CD14-positive monocyte (primary cell): ENCODE measurements at regions not wholly inside any gene's neighbourhood (a gene's known extent, or its start where the extent isn't known, plus 50 kb on each side); places are given as distances from the start of the nearest gene placed in this dataset.
A peak's percentile ranks its signal among the peaks of the same experiment; 100 is the strongest.

ENCODE experiments used
- DNase-seq, 3 donors: peaks; one replicate each; pipeline ENCODE4 v3.0.0-alpha.2; 2011 to 2022
- H2AFZ ChIP-seq: 2 replicates; pipeline ENCODE4 v1.6.0; 2012; ENCODE audit warnings: mild to moderate bottlenecking, low read depth, low read length, inconsistent platforms; ENCODE audit not compliant: insufficient read depth, poor library complexity, severe bottlenecking
- H3K27ac ChIP-seq, 2 donors: 1 replicate in 1 of 2; 2 replicates in 1 of 2; pipeline ENCODE4 v1.5.1; 2012 to 2013; ENCODE audit warnings: low read length in 2 of 2, control low read depth in 1 of 2, inconsistent platforms in 1 of 2, low read depth in 1 of 2, mild to moderate bottlenecking in 1 of 2
- H3K27me3 ChIP-seq, 2 donors: one replicate each; pipeline versions ENCODE4 v1.6.0 to v1.6.1; 2011 to 2013; ENCODE audit warnings: low read length in 2 of 2; ENCODE audit not compliant: control insufficient read depth in 2 of 2, insufficient read depth in 2 of 2
- H3K36me3 ChIP-seq, 2 donors: replicated peaks in 1 of 2; 1 replicate in 1 of 2; 2 replicates in 1 of 2; pipeline versions ENCODE4 v1.5.1 to v1.6.1; 2012 to 2013; ENCODE audit warnings: low read length in 2 of 2, control low read depth in 1 of 2, inconsistent platforms in 1 of 2, mild to moderate bottlenecking in 1 of 2; ENCODE audit not compliant: insufficient read depth in 2 of 2, control insufficient read depth in 1 of 2
- H3K4me1 ChIP-seq, 2 donors: 1 replicate in 1 of 2; 2 replicates in 1 of 2; pipeline versions ENCODE4 v1.5.1 to v1.6.1; 2012 to 2013; ENCODE audit warnings: low read length in 2 of 2, control low read depth in 1 of 2, inconsistent platforms in 1 of 2, mild to moderate bottlenecking in 1 of 2, moderate library complexity in 1 of 2; ENCODE audit not compliant: insufficient read depth in 2 of 2, control insufficient read depth in 1 of 2
- H3K4me2 ChIP-seq: replicated peaks from 2 replicates; pipeline ENCODE3; 2012; ENCODE audit warnings: low read length, moderate library complexity, mild to moderate bottlenecking; ENCODE audit not compliant: poor library complexity, severe bottlenecking; ENCODE audit errors: extremely low read depth
- H3K4me3 ChIP-seq, 3 experiments: fragments of 200-600 bp in 1 of 3; sonication (generic) in 1 of 3; replicated peaks in 1 of 3; 1 replicate in 2 of 3; 2 replicates in 1 of 3; pipeline ENCODE4 v1.5.1; 2011 to 2013; ENCODE audit warnings: low read length in 3 of 3, mild to moderate bottlenecking in 3 of 3, control low read depth in 2 of 3, low read depth in 2 of 3, inconsistent platforms in 1 of 3, moderate library complexity in 1 of 3
- H3K79me2 ChIP-seq: 2 replicates; pipeline ENCODE4 v1.6.0; 2012; ENCODE audit warnings: mild to moderate bottlenecking, control low read depth, inconsistent platforms, low read length, moderate library complexity; ENCODE audit not compliant: insufficient read depth
- H3K9ac ChIP-seq: 2 replicates; pipeline ENCODE4 v1.6.0; 2017; ENCODE audit warnings: low read length, mild to moderate bottlenecking; ENCODE audit not compliant: insufficient read depth, poor library complexity, severe bottlenecking
- H3K9me3 ChIP-seq, 2 donors: replicated peaks in 1 of 2; 1 replicate in 1 of 2; 2 replicates in 1 of 2; pipeline versions ENCODE4 v1.5.1 to v1.6.1; 2012 to 2013; ENCODE audit warnings: low read length in 2 of 2, control low read depth in 1 of 2; ENCODE audit not compliant: control insufficient read depth in 1 of 2, insufficient read depth in 1 of 2
- H4K20me1 ChIP-seq: 2 replicates; pipeline ENCODE4 v1.6.0; 2012; ENCODE audit warnings: mild to moderate bottlenecking, low read length, control low read depth, moderate library complexity; ENCODE audit not compliant: insufficient read depth
- H3K27ac Mint-ChIP-seq, 7 donors: one replicate each; pipeline ENCODE4 v1.8.0; 2020; ENCODE audit warnings: mild to moderate bottlenecking in 7 of 7, mixed read lengths in 7 of 7, moderate library complexity in 6 of 7, inconsistent platforms in 2 of 7
- H3K27me3 Mint-ChIP-seq, 3 donors: one replicate each; pipeline ENCODE4 v1.8.0; 2021 to 2022; ENCODE audit warnings: low read depth in 3 of 3, mild to moderate bottlenecking in 3 of 3, mixed read lengths in 3 of 3, moderate library complexity in 3 of 3, inconsistent platforms in 1 of 3
- H3K36me3 Mint-ChIP-seq, 2 donors: one replicate each; pipeline ENCODE4 v1.8.0; 2020; ENCODE audit warnings: mixed read lengths in 2 of 2, inconsistent platforms in 1 of 2, mild to moderate bottlenecking in 1 of 2
- H3K4me1 Mint-ChIP-seq: one replicate; pipeline ENCODE4 v1.8.0; 2020; ENCODE audit warnings: mild to moderate bottlenecking, mixed read lengths
- H3K4me3 Mint-ChIP-seq, 2 donors: one replicate each; pipeline ENCODE4 v1.8.0; 2020; ENCODE audit warnings: mild to moderate bottlenecking in 2 of 2, mixed read lengths in 2 of 2, moderate library complexity in 1 of 2
- H3K9me3 Mint-ChIP-seq, 7 donors: one replicate each; pipeline ENCODE4 v1.8.0; 2020 to 2022; ENCODE audit warnings: mixed read lengths in 7 of 7, mild to moderate bottlenecking in 6 of 7, moderate library complexity in 6 of 7, inconsistent platforms in 2 of 7
- CTCF ChIP-seq: fragments of 200-600 bp; IDR thresholded peaks from one replicate; pipeline ENCODE4 v1.8.0; 2022; ENCODE audit warnings: antibody characterized with exemption, mild to moderate bottlenecking
- WGBS: methylation state at CpG from one replicate; pipeline ENCODE4 v1.1.5; 2013; ENCODE audit warnings: missing lambda C conversion rate; ENCODE audit not compliant: insufficient coverage; 5-methylcytosine and 5-hydroxymethylcytosine counted together
- intact Hi-C, 2 donors: fragments of 100-400 bp; cut with micrococcal nuclease; formaldehyde crosslinking; loops; one replicate each; pipeline versions ENCODE4 v1.15.0 to v1.15.1; 2023

GRCh38 chr12:75712223-75712622, 200.8 kb upstream of the KRR1 start:
- no peak overlapping the region for H3K27ac ChIP-seq
- H2AFZ ChIP-seq, result no peak overlapping the region
- intact Hi-C loops, result no loop called here
- no peaks in the 10 kb centered on the region for H3K36me3 ChIP-seq
- TF ChIP-seq CTCF, result no peak
- Mint-ChIP-seq H3K9me3 (no peaks in the 10 kb centered on the region), H3K4me3 (no peak overlapping the region), H3K4me1 (no peaks in the 10 kb centered on the region), H3K27me3 (no peaks in the 10 kb centered on the region), H3K36me3 (no peaks in the 10 kb centered on the region), H3K27ac (no peak overlapping the region)
- H3K4me2 ChIP-seq, result no peak overlapping the region
- H3K4me1 ChIP-seq, result no peaks in the 10 kb centered on the region
- H3K27me3 ChIP-seq, result no peaks in the 10 kb centered on the region
- H3K9ac ChIP-seq, result no peak overlapping the region
- no peak for DNase-seq
- H3K4me3 ChIP-seq, result no peak overlapping the region
- H4K20me1 ChIP-seq, result no peaks in the 10 kb centered on the region
- no peaks in the 10 kb centered on the region for H3K79me2 ChIP-seq
- H3K9me3 ChIP-seq, result no peaks in the 10 kb centered on the region

- no CpG with 5 or more reads among the region's 2 CpGs for WGBS
- no peaks in the 10 kb centered on the region for H3K36me3 Mint-ChIP-seq
Observed at GRCh38 chr12:75711271-75711670, 199.9 kb upstream of the KRR1 start.

More at GRCh38 chr12:75711271-75711670, 199.9 kb upstream of the KRR1 start:
- Histone ChIP-seq H2AFZ (no peak overlapping the region), H3K9me3 (no peaks in the 10 kb centered on the region), H3K27ac (no peak overlapping the region), H3K4me1 (no peaks in the 10 kb centered on the region), H3K4me3 (no peak overlapping the region), H4K20me1 (no peaks in the 10 kb centered on the region), H3K9ac (no peak overlapping the region), H3K4me2 (no peak overlapping the region), H3K27me3 (no peaks in the 10 kb centered on the region), H3K36me3 (no peaks in the 10 kb centered on the region), H3K79me2 (no peaks in the 10 kb centered on the region)
- no peaks in the 10 kb centered on the region for H3K9me3 Mint-ChIP-seq
- H3K4me1 Mint-ChIP-seq, result no peaks in the 10 kb centered on the region
- peak overlapping the region in 1 of 7 donors; percentile 36 for H3K27ac Mint-ChIP-seq
- intact Hi-C loops, result no loop called here
- H3K27me3 Mint-ChIP-seq, result no peaks in the 10 kb centered on the region
- DNase-seq, result no peak
- H3K4me3 Mint-ChIP-seq, result no peak overlapping the region
- no peak for TF ChIP-seq CTCF
